ENCODE measurements at regions not wholly inside any gene's neighbourhood (a gene's known extent, or its start where the extent isn't known, plus 50 kb on each side); places are given as distances from the start of the nearest gene placed in this dataset.

DNA sequence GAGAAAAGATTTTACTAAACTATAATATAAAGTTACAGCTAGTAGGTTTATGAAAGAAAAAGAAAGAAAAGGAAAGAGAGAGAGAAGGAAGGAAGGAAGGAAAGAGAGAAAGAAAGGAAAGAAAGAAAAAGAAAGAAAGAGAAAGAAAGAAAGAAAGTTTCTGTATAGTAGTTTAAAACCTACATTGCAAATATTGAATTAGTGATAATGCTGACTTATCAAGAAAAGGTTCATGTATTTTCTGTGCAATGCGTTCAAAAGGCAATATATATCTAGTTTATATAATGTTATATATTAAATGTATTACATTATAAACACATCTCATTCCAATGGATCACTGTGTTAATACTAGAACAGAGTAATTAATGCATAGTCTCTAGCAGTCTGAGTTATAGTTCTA is 648.4 kb downstream of the ZBBX start:
- TF ChIP-seq, protein P1, sequence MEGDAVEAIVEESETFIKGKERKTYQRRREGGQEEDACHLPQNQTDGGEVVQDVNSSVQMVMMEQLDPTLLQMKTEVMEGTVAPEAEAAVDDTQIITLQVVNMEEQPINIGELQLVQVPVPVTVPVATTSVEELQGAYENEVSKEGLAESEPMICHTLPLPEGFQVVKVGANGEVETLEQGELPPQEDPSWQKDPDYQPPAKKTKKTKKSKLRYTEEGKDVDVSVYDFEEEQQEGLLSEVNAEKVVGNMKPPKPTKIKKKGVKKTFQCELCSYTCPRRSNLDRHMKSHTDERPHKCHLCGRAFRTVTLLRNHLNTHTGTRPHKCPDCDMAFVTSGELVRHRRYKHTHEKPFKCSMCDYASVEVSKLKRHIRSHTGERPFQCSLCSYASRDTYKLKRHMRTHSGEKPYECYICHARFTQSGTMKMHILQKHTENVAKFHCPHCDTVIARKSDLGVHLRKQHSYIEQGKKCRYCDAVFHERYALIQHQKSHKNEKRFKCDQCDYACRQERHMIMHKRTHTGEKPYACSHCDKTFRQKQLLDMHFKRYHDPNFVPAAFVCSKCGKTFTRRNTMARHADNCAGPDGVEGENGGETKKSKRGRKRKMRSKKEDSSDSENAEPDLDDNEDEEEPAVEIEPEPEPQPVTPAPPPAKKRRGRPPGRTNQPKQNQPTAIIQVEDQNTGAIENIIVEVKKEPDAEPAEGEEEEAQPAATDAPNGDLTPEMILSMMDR (IDR thresholded peaks at IDR 0.05; ENCODE audit: unreplicated experiment), result no peak
- Mint-ChIP-seq H3K27me3 (ENCODE audit: unreplicated experiment) (no peaks in the 10 kb centered on the region), H3K9me3 (ENCODE audit: unreplicated experiment) (no peaks in the 10 kb centered on the region), H3K36me3 (ENCODE audit: low read depth, unreplicated experiment) (no peaks in the 10 kb centered on the region), H3K4me3 (ENCODE audit: unreplicated experiment) (no peak overlapping the region), H3K4me1 (ENCODE audit: unreplicated experiment) (no peaks in the 10 kb centered on the region), H3K27ac (ENCODE audit: unreplicated experiment) (no peak overlapping the region)
- DNase-seq (ENCODE audit: low spot score), result no peak

DNA sequence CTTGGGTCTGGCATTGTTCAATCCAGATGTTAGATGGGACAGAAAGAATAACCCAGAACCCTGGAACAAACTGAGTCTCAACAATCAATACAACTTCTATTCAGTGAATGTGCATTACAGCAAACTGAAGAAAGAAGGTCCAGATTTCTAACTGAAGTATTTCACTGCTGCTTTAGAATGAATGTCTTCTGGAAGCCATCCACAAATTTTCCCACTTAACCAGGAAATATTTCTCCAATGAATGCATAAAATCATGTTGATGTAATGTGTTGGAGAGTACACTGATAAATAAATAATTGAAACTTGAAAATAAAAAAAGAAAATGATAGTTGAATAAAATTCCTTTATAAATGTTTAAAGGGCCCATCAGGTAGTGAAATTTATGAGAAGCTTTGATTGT is 658.6 kb downstream of the ZBBX start:
- Mint-ChIP-seq H3K9me3 (ENCODE audit: unreplicated experiment) (no peaks in the 10 kb centered on the region), H3K27me3 (ENCODE audit: unreplicated experiment) (no peaks in the 10 kb centered on the region), H3K4me1 (ENCODE audit: unreplicated experiment) (no peaks in the 10 kb centered on the region), H3K27ac (ENCODE audit: unreplicated experiment) (no peak overlapping the region), H3K36me3 (ENCODE audit: low read depth, unreplicated experiment) (no peaks in the 10 kb centered on the region), H3K4me3 (ENCODE audit: unreplicated experiment) (no peak overlapping the region)
- DNase-seq (ENCODE audit: low spot score), result no peak
- TF ChIP-seq, protein P1 (IDR thresholded peaks at IDR 0.05; ENCODE audit: unreplicated experiment), result no peak

DNA sequence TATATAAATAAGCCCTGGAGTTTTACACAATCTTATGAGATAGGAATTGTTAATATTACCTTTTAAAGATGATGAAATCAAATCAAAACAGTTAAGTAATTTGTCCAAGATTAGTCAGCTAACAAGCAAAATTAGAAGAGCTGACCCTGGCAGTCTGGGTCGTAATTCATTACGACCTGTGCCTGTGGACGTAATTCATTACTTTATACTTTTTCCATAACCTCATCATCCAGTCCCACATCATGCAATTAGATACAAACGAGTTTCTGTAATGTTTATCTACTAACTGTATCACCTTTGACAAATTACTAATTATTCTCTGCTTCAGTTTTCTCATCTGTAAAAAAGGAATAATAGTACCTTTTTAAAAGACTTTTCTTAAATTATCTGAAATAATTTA is 665.9 kb downstream of the ZBBX start:
- DNase-seq (ENCODE audit: low spot score), result no peak
- H3K4me1 Mint-ChIP-seq (ENCODE audit: unreplicated experiment), result no peaks in the 10 kb centered on the region
- no peaks in the 10 kb centered on the region for H3K27me3 Mint-ChIP-seq (ENCODE audit: unreplicated experiment)
- TF ChIP-seq, protein P1 (IDR thresholded peaks at IDR 0.05; ENCODE audit: unreplicated experiment), result no peak
- H3K9me3 Mint-ChIP-seq (ENCODE audit: unreplicated experiment), result no peaks in the 10 kb centered on the region
- no peaks in the 10 kb centered on the region for H3K36me3 Mint-ChIP-seq (ENCODE audit: low read depth, unreplicated experiment)
- H3K27ac Mint-ChIP-seq (ENCODE audit: unreplicated experiment), result no peak overlapping the region
- no peak overlapping the region for H3K4me3 Mint-ChIP-seq (ENCODE audit: unreplicated experiment)

DNA sequence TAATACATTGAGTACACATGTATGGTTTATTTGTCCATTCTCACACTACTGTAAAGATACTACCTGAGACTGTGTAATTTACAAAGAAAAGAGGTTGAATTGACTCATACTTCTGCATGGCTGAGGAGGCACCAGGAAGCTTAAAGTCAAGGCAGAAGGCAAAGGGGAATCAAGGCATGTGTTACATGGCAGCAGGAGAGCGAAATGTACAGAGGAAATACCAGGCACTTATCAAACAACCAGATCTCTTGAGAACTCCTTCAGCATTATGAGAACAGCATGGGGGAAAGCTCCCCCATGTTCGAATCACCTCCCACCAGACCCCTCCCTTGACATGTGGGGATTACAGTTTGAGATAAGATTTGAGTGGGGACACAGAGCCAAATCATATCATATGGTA is 666.3 kb downstream of the ZBBX start:
- Mint-ChIP-seq H3K9me3 (ENCODE audit: unreplicated experiment) (no peaks in the 10 kb centered on the region), H3K4me1 (ENCODE audit: unreplicated experiment) (no peaks in the 10 kb centered on the region), H3K27ac (ENCODE audit: unreplicated experiment) (no peak overlapping the region), H3K4me3 (ENCODE audit: unreplicated experiment) (no peak overlapping the region), H3K27me3 (ENCODE audit: unreplicated experiment) (no peaks in the 10 kb centered on the region), H3K36me3 (ENCODE audit: low read depth, unreplicated experiment) (no peaks in the 10 kb centered on the region)
- DNase-seq (ENCODE audit: low spot score), result no peak
- TF ChIP-seq, protein P1 (IDR thresholded peaks at IDR 0.05; ENCODE audit: unreplicated experiment), result no peak

DNA sequence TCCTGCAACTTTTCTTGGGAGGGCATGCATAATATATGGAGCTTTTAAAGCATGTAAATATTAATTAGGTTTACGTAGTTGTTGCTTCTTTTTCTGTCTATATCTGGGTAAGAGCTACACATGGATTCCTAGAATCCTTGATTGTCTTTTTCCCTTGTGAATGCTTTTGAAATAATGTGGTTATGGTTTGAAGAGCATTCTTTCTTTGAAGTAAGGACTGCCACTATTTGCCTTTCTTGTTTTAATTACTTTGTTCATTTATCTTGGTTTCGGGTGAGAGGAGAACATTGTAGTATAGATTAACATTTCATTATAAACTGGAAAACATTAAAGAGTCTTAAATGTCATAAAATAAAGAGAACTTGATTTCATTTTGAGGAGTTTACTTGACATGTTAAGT is 674.0 kb downstream of the ZBBX start:
- Mint-ChIP-seq H3K27ac (ENCODE audit: unreplicated experiment) (no peak overlapping the region), H3K4me1 (ENCODE audit: unreplicated experiment) (no peaks in the 10 kb centered on the region), H3K9me3 (ENCODE audit: unreplicated experiment) (no peaks in the 10 kb centered on the region), H3K27me3 (ENCODE audit: unreplicated experiment) (peaks cover 1% of the 10 kb centered on the region), H3K36me3 (ENCODE audit: low read depth, unreplicated experiment) (no peaks in the 10 kb centered on the region), H3K4me3 (ENCODE audit: unreplicated experiment) (no peak overlapping the region)
- DNase-seq (ENCODE audit: low spot score), result no peak
- TF ChIP-seq, protein P1 (IDR thresholded peaks at IDR 0.05; ENCODE audit: unreplicated experiment), result no peak

Measured in endothelial cell (in vitro differentiated cells).